Heart left ventricle (tissue), 13 donors: ENCODE measurements at regions not wholly inside any gene's neighbourhood (a gene's known extent, or its start where the extent isn't known, plus 50 kb on each side); places are given as distances from the start of the nearest gene placed in this dataset.

Source experiments
- POLR2A ChIP-seq, 2 donors: fragments of 450-650 bp; IDR thresholded peaks; one replicate each; pipeline ENCODE4 v1.6.1; 2017; ENCODE audit warnings: antibody characterized with exemption in 2 of 2, mild to moderate bottlenecking in 2 of 2, moderate library complexity in 2 of 2
- TF ChIP-seq, protein P1 (sequence below), 12 donors: fragments of 200-600 bp; sonication (generic) in 4 of 12; IDR thresholded peaks; one replicate each; pipeline versions ENCODE4 v1.5.0 to v1.8.0; 2018 to 2022; ENCODE audit warnings: antibody characterized with exemption in 12 of 12, mild to moderate bottlenecking in 5 of 12
- donor health status: ischemic (EF 13 %, LVEDD 7.1; RV severe dilation, severe dysfunction).
- donor health status: DM: no; HTN: yes; CAD: no.
- donor health status: DM: no; HTN: no; CAD: no.
- donor health status: ischemic (EF 25% LVEDD 6.9; RV normal size, moderate dysfunction).
- donor health status: ischemic (EF 25% LVEDD 5.7; RV mildly dilated, moderate dysfunction).
- donor health status: ischemic (EF 35%, LVEDD 5.7; RV mildly dilated, moderate dysfunction).
- donor health status: nonischemic (EF 11% LVEDD 7.7; RV severe dilation, severe dysfunction).
- donor health status: DM: yes; HTN: yes; CAD: no.
- donor health status: PGD.
- donor health status: ischemic (EF 29% LVEDD 5.4; RV normal size, mild dysfunction).
- donor health status: nonischemic (EF 23%, LVEDD 6.1; RV moderate dilation, normal function).

DNA sequence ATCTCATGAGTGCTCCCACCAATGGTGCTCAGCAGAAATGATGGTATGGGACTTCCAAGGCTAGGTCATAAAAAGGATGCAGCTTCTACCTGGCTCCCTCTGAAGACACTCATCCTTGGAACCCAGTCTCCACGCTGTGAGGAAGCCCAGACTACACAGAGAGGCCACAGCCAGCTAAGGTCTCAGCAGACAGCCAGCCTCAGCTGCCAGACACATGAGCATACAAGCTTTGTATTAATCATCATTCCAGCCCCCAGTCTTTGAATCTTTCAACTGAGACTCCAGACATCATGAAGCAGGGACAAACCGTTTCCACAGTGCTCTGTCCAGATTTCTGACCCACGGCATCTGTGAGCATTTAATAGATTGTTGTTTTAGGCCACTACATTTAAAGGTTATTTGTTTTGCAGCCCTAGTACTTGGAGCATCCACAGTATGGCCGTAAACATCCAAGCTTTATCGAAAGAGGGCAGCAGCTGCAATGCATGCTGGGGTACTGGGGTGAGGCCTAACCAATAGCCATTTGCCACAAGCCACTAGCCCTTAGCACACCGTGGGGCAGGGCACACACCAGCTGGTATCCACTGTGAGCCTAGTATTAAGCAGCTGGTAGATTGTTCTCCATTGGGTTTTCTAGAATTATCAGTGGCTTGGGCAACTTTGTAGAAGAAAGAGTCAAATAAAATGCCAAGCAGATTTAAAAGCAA is 449.1 kb downstream of the BCOR start:
- TF ChIP-seq, protein P1, sequence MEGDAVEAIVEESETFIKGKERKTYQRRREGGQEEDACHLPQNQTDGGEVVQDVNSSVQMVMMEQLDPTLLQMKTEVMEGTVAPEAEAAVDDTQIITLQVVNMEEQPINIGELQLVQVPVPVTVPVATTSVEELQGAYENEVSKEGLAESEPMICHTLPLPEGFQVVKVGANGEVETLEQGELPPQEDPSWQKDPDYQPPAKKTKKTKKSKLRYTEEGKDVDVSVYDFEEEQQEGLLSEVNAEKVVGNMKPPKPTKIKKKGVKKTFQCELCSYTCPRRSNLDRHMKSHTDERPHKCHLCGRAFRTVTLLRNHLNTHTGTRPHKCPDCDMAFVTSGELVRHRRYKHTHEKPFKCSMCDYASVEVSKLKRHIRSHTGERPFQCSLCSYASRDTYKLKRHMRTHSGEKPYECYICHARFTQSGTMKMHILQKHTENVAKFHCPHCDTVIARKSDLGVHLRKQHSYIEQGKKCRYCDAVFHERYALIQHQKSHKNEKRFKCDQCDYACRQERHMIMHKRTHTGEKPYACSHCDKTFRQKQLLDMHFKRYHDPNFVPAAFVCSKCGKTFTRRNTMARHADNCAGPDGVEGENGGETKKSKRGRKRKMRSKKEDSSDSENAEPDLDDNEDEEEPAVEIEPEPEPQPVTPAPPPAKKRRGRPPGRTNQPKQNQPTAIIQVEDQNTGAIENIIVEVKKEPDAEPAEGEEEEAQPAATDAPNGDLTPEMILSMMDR (IDR thresholded peaks at IDR 0.05): no peak
- TF ChIP-seq POLR2A (IDR thresholded peaks at IDR 0.05): no peak
